ENCODE measurements at regions not wholly inside any gene's neighbourhood (a gene's known extent, or its start where the extent isn't known, plus 50 kb on each side); places are given as distances from the start of the nearest gene placed in this dataset.

DNA sequence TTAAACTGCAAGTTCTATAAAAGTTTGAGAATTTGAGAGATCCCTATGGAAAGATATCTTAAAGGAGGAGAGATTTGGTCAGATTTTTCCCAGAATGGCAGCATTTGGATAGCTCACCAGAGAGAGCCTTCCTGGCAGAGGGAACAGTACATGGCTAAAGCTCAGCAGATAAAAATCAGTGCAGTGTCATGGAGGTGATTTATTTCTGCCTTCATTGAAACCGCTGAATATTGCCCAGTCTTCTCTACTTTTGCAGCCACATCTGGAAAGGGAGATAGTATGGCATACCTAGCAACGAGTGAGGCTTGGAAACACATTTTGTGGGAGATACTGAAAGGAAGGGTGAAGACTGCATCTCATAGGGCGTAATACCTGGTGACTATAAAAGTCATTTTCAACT is 155.2 kb downstream of the RFC3 start:
- Mint-ChIP-seq H3K4me3 (ENCODE audit: unreplicated experiment) (no peak overlapping the region), H3K27ac (ENCODE audit: low read depth, unreplicated experiment) (no peak overlapping the region), H3K36me3 (ENCODE audit: insufficient read depth, unreplicated experiment) (no peaks in the 10 kb centered on the region), H3K4me1 (ENCODE audit: insufficient read depth, unreplicated experiment) (no peaks in the 10 kb centered on the region), H3K27me3 (ENCODE audit: insufficient read depth, unreplicated experiment) (no peaks in the 10 kb centered on the region), H3K9me3 (ENCODE audit: unreplicated experiment) (no peaks in the 10 kb centered on the region)
- intact Hi-C loops (cut with micrococcal nuclease) = no loop called here
- no peak for DNase-seq (ENCODE audit: unreplicated experiment)
- ChIA-PET POLR2A (no interaction called here), CTCF (no interaction called here)
- TF ChIP-seq, protein P1, sequence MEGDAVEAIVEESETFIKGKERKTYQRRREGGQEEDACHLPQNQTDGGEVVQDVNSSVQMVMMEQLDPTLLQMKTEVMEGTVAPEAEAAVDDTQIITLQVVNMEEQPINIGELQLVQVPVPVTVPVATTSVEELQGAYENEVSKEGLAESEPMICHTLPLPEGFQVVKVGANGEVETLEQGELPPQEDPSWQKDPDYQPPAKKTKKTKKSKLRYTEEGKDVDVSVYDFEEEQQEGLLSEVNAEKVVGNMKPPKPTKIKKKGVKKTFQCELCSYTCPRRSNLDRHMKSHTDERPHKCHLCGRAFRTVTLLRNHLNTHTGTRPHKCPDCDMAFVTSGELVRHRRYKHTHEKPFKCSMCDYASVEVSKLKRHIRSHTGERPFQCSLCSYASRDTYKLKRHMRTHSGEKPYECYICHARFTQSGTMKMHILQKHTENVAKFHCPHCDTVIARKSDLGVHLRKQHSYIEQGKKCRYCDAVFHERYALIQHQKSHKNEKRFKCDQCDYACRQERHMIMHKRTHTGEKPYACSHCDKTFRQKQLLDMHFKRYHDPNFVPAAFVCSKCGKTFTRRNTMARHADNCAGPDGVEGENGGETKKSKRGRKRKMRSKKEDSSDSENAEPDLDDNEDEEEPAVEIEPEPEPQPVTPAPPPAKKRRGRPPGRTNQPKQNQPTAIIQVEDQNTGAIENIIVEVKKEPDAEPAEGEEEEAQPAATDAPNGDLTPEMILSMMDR (IDR thresholded peaks at IDR 0.05; ENCODE audit: unreplicated experiment) = no peak
- BruUV-seq (replicated peaks) = no TSS peak

DNA sequence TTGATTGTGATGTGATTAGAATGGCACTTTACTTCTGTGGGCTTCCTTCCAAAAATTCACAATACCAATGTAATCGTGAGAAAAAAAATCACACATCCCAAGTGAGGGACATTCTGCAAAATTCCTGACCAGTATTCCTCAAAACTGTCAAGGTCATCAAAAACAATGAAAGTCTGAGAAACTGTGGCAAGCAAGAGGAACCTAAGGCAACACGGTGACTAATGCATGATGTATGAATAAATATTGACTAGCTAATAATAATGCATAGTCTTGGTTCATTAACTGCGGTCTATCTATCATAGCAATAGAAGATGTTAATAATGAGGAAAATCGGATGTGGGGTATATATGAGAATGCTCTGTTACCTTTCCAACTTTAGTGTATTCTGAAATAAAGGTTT is 159.0 kb downstream of the RFC3 start:
- Mint-ChIP-seq H3K27me3 (ENCODE audit: insufficient read depth, unreplicated experiment) (no peaks in the 10 kb centered on the region), H3K4me1 (ENCODE audit: insufficient read depth, unreplicated experiment) (no peaks in the 10 kb centered on the region), H3K27ac (ENCODE audit: low read depth, unreplicated experiment) (no peak overlapping the region), H3K9me3 (ENCODE audit: unreplicated experiment) (no peaks in the 10 kb centered on the region), H3K36me3 (ENCODE audit: insufficient read depth, unreplicated experiment) (no peaks in the 10 kb centered on the region), H3K4me3 (ENCODE audit: unreplicated experiment) (no peak overlapping the region)
- CTCF ChIA-PET = no interaction called here
- TF ChIP-seq, protein P1 (IDR thresholded peaks at IDR 0.05; ENCODE audit: unreplicated experiment) = no peak
- BruUV-seq (replicated peaks) = no TSS peak
- intact Hi-C loops (cut with micrococcal nuclease) = no loop called here
- no peak for DNase-seq (ENCODE audit: unreplicated experiment)
- POLR2A ChIA-PET = interaction anchor here (1.5 kb wide), 1 partner anchor 14 kb away, joined by 4 read pairs; no protein-coding TSS in a partner anchor

DNA sequence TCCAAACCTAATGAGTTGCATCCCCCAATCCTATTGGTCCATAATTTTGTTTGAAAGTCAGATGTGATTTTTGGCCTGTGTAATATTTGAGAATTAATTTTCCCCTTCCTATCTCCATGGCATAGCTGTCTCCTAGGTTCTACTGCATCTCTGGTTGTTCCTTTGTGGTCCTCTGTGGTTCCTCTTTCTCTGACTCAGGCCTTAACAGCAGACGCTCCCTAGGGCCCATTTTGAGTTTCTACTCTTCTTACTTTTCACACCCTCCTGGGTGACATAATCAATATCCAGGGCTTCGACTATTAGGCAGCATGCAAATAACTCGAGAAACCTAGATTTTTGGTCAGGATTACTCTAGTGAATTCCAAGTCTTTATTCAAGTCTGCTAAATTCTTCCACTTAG is 160.7 kb downstream of the RFC3 start:
- CTCF ChIA-PET = no interaction called here
- Mint-ChIP-seq H3K27ac (ENCODE audit: low read depth, unreplicated experiment) (no peak overlapping the region), H3K27me3 (ENCODE audit: insufficient read depth, unreplicated experiment) (no peaks in the 10 kb centered on the region)

DNA sequence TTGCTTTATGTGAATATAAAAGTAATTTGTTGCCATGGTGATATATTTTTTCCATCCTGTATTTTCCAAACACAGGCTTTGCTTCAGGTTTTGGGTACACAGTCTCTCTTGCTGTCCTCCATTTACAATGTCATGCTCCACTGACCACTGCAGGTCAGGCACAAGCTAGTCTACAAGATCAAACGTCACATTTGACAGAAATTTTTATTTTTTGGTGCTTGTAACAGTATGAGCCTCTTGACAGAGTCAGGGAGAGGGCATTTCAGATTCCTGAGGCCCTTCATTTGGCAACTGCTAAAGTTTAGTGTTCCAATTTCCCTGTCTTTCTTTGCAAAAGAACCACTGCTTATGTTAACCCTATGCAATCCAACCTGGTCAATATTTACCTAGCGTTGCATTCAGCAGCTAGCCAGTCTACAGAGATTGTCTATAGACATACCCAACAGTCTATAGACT is 175.0 kb downstream of the RFC3 start:
- ChIA-PET CTCF (interaction anchor here (0.5 kb wide), 1 partner anchor 197 kb away, joined by 6 read pairs; no protein-coding TSS in a partner anchor), POLR2A (no interaction called here)
- intact Hi-C loops (cut with micrococcal nuclease) = no loop called here
- H3K9me3 Mint-ChIP-seq (ENCODE audit: unreplicated experiment) = no peaks in the 10 kb centered on the region
- H3K27ac Mint-ChIP-seq (ENCODE audit: low read depth, unreplicated experiment) = no peak overlapping the region
- H3K27me3 Mint-ChIP-seq (ENCODE audit: insufficient read depth, unreplicated experiment) = no peaks in the 10 kb centered on the region
- no TSS peak for BruUV-seq (replicated peaks)
- H3K36me3 Mint-ChIP-seq (ENCODE audit: insufficient read depth, unreplicated experiment) = no peaks in the 10 kb centered on the region
- H3K4me1 Mint-ChIP-seq (ENCODE audit: insufficient read depth, unreplicated experiment) = no peaks in the 10 kb centered on the region
- TF ChIP-seq, protein P1 (IDR thresholded peaks at IDR 0.05; ENCODE audit: unreplicated experiment) = no peak
- no peak overlapping the region for H3K4me3 Mint-ChIP-seq (ENCODE audit: unreplicated experiment)
- no peak for DNase-seq (ENCODE audit: unreplicated experiment)

More for the DNA sequence above, 160.7 kb downstream of the RFC3 start:
- POLR2A ChIA-PET = no interaction called here
- intact Hi-C loops (cut with micrococcal nuclease) = no loop called here
- H3K36me3 Mint-ChIP-seq (ENCODE audit: insufficient read depth, unreplicated experiment) = no peaks in the 10 kb centered on the region
- no peak for DNase-seq (ENCODE audit: unreplicated experiment)
- H3K4me3 Mint-ChIP-seq (ENCODE audit: unreplicated experiment) = no peak overlapping the region
- TF ChIP-seq, protein P1 (IDR thresholded peaks at IDR 0.05; ENCODE audit: unreplicated experiment) = no peak
- no peaks in the 10 kb centered on the region for H3K9me3 Mint-ChIP-seq (ENCODE audit: unreplicated experiment)
- no peaks in the 10 kb centered on the region for H3K4me1 Mint-ChIP-seq (ENCODE audit: insufficient read depth, unreplicated experiment)
- no TSS peak for BruUV-seq (replicated peaks)

Measured in MCF 10A (cell line).